ENCODE measurements at regions not wholly inside any gene's neighbourhood (a gene's known extent, or its start where the extent isn't known, plus 50 kb on each side); places are given as distances from the start of the nearest gene placed in this dataset.

GRCh38 chr20:37611852-37612251 is 82.0 kb upstream of the CTNNBL1 start:
- TF ChIP-seq CTCF (IDR thresholded peaks at IDR 0.05; ENCODE audit: control extremely low read depth in 1 of 3, insufficient read depth in 1 of 3, low read depth in 1 of 3, low read length in 3 of 3) (no peak), SP4 (IDR thresholded peaks at IDR 0.05; ENCODE audit: low read length) (no peak), ZNF274 (IDR thresholded peaks at IDR 0.05; ENCODE audit: borderline replicate concordance, extremely low read depth, low read length) (no peak), BACH1 (IDR thresholded peaks at IDR 0.05; ENCODE audit: low read length) (no peak), HDAC6 (IDR thresholded peaks at IDR 0.05; ENCODE audit: low read depth, low read length) (no peak), CHD1 (IDR thresholded peaks at IDR 0.05; ENCODE audit: low read depth, low read length) (no peak), RAD21 (IDR thresholded peaks at IDR 0.05 in 1 of 2, conservative IDR thresholded peaks at IDR 0.05 in 1 of 2; ENCODE audit: low read depth in 2 of 2, low read length in 2 of 2) (no peak), GTF2F1 (IDR thresholded peaks at IDR 0.05; ENCODE audit: borderline replicate concordance, low read depth, low read length) (no peak), SP1 (IDR thresholded peaks at IDR 0.05; ENCODE audit: low read depth, low read length) (no peak)
- H3K27ac ChIP-seq (ENCODE audit: low read depth, low read length): no peak overlapping the region
- no peak overlapping the region for H2BK15ac ChIP-seq (ENCODE audit: low read length)
- POLR2A ChIA-PET (ENCODE audit: partially characterized antibody): no interaction called here
- H3K14ac ChIP-seq (ENCODE audit: insufficient read length): no peak overlapping the region
- no peak overlapping the region for H4K5ac ChIP-seq (ENCODE audit: insufficient read length, low read depth, low read length)
- H3K9me3 ChIP-seq (ENCODE audit: insufficient read depth in 2 of 2, low read depth in 1 of 2, low read length in 1 of 2): no peaks in the 10 kb centered on the region
- H3K18ac ChIP-seq (ENCODE audit: extremely low read depth, low read length): no peak overlapping the region
- H3K4me3 ChIP-seq (ENCODE audit: extremely low read depth in 1 of 4, insufficient read depth in 2 of 4, low read depth in 3 of 4, low read length in 4 of 4): no peak overlapping the region
- no peaks in the 10 kb centered on the region for H3K23me2 ChIP-seq (ENCODE audit: low read depth, low read length)
- no peak for FAIRE-seq
- no peaks in the 10 kb centered on the region for H3K79me2 ChIP-seq (ENCODE audit: control insufficient read depth in 1 of 2, insufficient read depth in 2 of 2, low read length in 2 of 2)
- H4K91ac ChIP-seq (replicated peaks; ENCODE audit: insufficient read length, low read length): no peak overlapping the region
- H3K4me2 ChIP-seq (ENCODE audit: insufficient read depth in 1 of 2, low read depth in 2 of 2, low read length in 2 of 2): no peak overlapping the region
- H2AFZ ChIP-seq (ENCODE audit: low read length): no peak overlapping the region
- H3K36me3 ChIP-seq (ENCODE audit: control insufficient read depth in 2 of 4, insufficient read depth in 4 of 4, low read length in 3 of 4): no peaks in the 10 kb centered on the region
- no peaks in the 10 kb centered on the region for H4K20me1 ChIP-seq (replicated peaks in 1 of 2; ENCODE audit: control insufficient read depth in 1 of 2, insufficient read depth in 2 of 2, low read length in 2 of 2)
- H2AK5ac ChIP-seq (ENCODE audit: low read depth, low read length): no peak overlapping the region
- no peak overlapping the region for H3K23ac ChIP-seq (ENCODE audit: insufficient read length)
- H2BK120ac ChIP-seq (replicated peaks; ENCODE audit: low read depth, low read length): no peak overlapping the region
- H3K27me3 ChIP-seq (replicated peaks in 1 of 4; ENCODE audit: control insufficient read depth in 3 of 4, extremely low read depth in 1 of 4, insufficient read depth in 3 of 4, low read length in 3 of 4): no peaks in the 10 kb centered on the region
- no peak overlapping the region for H2BK5ac ChIP-seq (ENCODE audit: low read depth, low read length)
- H3K4ac ChIP-seq (replicated peaks; ENCODE audit: insufficient read length, low read depth, low read length): no peak overlapping the region
- 89% methylated on average over 1 of the region's 1 CpG; no CpG with 5 or more reads in 1 of the 2 experiments for WGBS, 2 experiments (ENCODE audit: extremely low coverage in 1 of 2, insufficient coverage in 1 of 2, insufficient read length in 1 of 2, insufficient replicate concordance in 2 of 2, low coverage in 1 of 2, low lambda C conversion rate in 2 of 2, missing lambda C conversion rate in 1 of 2)
- no peak for DNase-seq (ENCODE audit: low read depth in 1 of 2, low spot score in 2 of 2)
- no peak overlapping the region for H3K56ac ChIP-seq (replicated peaks; ENCODE audit: insufficient read length, low read depth, low read length)
- H3K79me1 ChIP-seq (ENCODE audit: low read depth, low read length): no peaks in the 10 kb centered on the region
- no peak overlapping the region for H4K8ac ChIP-seq (ENCODE audit: extremely low read depth, insufficient read depth, low read length)
- CTCF ChIA-PET (ENCODE audit: partially characterized antibody): no interaction called here
- H3K9ac ChIP-seq (replicated peaks in 1 of 4; ENCODE audit: extremely low read depth in 1 of 4, low read depth in 3 of 4, low read length in 3 of 4): no peak overlapping the region
- no peak overlapping the region for H2BK20ac ChIP-seq (ENCODE audit: low read length)
- no peak overlapping the region for H2BK12ac ChIP-seq (ENCODE audit: low read depth, low read length)
- no peaks in the 10 kb centered on the region for H3K4me1 ChIP-seq (replicated peaks in 1 of 4; ENCODE audit: control insufficient read depth in 3 of 4, insufficient read depth in 4 of 4, low read length in 3 of 4)

Measured in H1 (cell line).